A673 (cell line): ENCODE measurements at regions not wholly inside any gene's neighbourhood (a gene's known extent, or its start where the extent isn't known, plus 50 kb on each side); places are given as distances from the start of the nearest gene placed in this dataset.

Experiments used
- BruUV-seq: library from RNA; stranded (reverse); fragments of 400-500 nt; replicated peaks from 2 replicates; lab custom pipeline; 2021; lab: Mats Ljungman, UMichigan
- CTCF ChIA-PET: fragments of 300-600 bp; sonication (Branson Sonifier 250); formaldehyde crosslinking; loops from one replicate; lab custom pipeline; 2022; ENCODE audit warnings: antibody characterized with exemption; lab: Charles Lee
- POLR2A ChIA-PET: fragments of 300-600 bp; sonication (Branson Sonifier 250); formaldehyde crosslinking; loops from one replicate; lab custom pipeline; 2022; ENCODE audit warnings: antibody characterized with exemption; ENCODE audit not compliant: low non-redundant PET; lab: Charles Lee
- DNase-seq: peaks from one replicate; pipeline ENCODE4 v3.0.0-alpha.2; 2015; ENCODE audit warnings: low spot score
- H3K27ac ChIP-seq: fragments of 200-600 bp; sonication (generic); 2 replicates; pipeline ENCODE4 v1.5.1; 2016; ENCODE audit warnings: mixed run types, low read depth, mild to moderate bottlenecking, mixed read lengths, antibody characterized with exemption, low read length; ENCODE audit not compliant: poor library complexity, severe bottlenecking
- H3K27me3 ChIP-seq: fragments of 200-600 bp; sonication (generic); replicated peaks from 2 replicates; pipeline ENCODE4 v1.6.1; 2017; ENCODE audit warnings: mixed run types, low read depth, mild to moderate bottlenecking, mixed read lengths, antibody characterized with exemption, low read length; ENCODE audit not compliant: insufficient read depth, poor library complexity
- H3K36me3 ChIP-seq: fragments of 200-600 bp; sonication (generic); 2 replicates; pipeline ENCODE4 v1.6.1; 2016; ENCODE audit warnings: mixed run types, mild to moderate bottlenecking, mixed read lengths, antibody characterized with exemption, low read length; ENCODE audit not compliant: insufficient read depth, poor library complexity, severe bottlenecking
- H3K4me1 ChIP-seq: fragments of 200-600 bp; sonication (generic); 2 replicates; pipeline ENCODE4 v1.6.1; 2017; ENCODE audit warnings: mixed run types, mild to moderate bottlenecking, mixed read lengths, antibody characterized with exemption, low read length; ENCODE audit not compliant: insufficient read depth, poor library complexity, severe bottlenecking
- H3K4me3 ChIP-seq: fragments of 200-600 bp; sonication (generic); 2 replicates; pipeline ENCODE4 v1.5.1; 2016; ENCODE audit warnings: low read depth, mixed run types, mild to moderate bottlenecking, mixed read lengths, low read length; ENCODE audit not compliant: poor library complexity, severe bottlenecking
- H3K9me3 ChIP-seq: fragments of 200-600 bp; sonication (generic); 2 replicates; pipeline ENCODE4 v1.6.1; 2016; ENCODE audit warnings: mixed run types, low read depth, mild to moderate bottlenecking, mixed read lengths, antibody characterized with exemption, low read length; ENCODE audit not compliant: poor library complexity, severe bottlenecking
- CTCF ChIP-seq: fragments of 300-800, 200-600 bp; sonication (generic); conservative IDR thresholded peaks from 2 replicates; pipeline ENCODE4 v1.5.1; 2017; ENCODE audit warnings: low read depth, mild to moderate bottlenecking, antibody characterized with exemption, low read length, moderate library complexity, mixed read lengths
- EZH2 ChIP-seq: fragments of 200-600 bp; sonication (generic); IDR thresholded peaks from 2 replicates; pipeline ENCODE4 v1.6.1; 2017; ENCODE audit warnings: borderline replicate concordance, low read depth, mild to moderate bottlenecking, mixed read lengths, antibody characterized with exemption, low read length; ENCODE audit not compliant: poor library complexity, severe bottlenecking
- intact Hi-C: fragments of 100-400 bp; cut with micrococcal nuclease; formaldehyde crosslinking; loops from one replicate; pipeline ENCODE4 v1.10.0; 2022; ENCODE audit not compliant: unreplicated experiment

GRCh38 chrX:23501974-23502373 is 165.3 kb upstream of the PRDX4 start:
- no TSS peak for BruUV-seq
- DNase-seq: no peak

GRCh38 chrX:23503835-23504539 is 163.3 kb upstream of the PRDX4 start:
- Histone ChIP-seq H3K36me3 (no peaks in the 10 kb centered on the region), H3K9me3 (no peaks in the 10 kb centered on the region), H3K27me3 (no peaks in the 10 kb centered on the region), H3K4me1 (no peaks in the 10 kb centered on the region), H3K4me3 (no peak overlapping the region), H3K27ac (no peak overlapping the region)
- BruUV-seq: no TSS peak
- CTCF ChIA-PET: no interaction called here
- POLR2A ChIA-PET: no interaction called here
- no peak for DNase-seq
- intact Hi-C loops: no loop called here
- no peak for TF ChIP-seq CTCF
- no peak for TF ChIP-seq EZH2

More at GRCh38 chrX:23501974-23502373, 165.3 kb upstream of the PRDX4 start:
- ChIA-PET POLR2A (no interaction called here), CTCF (no interaction called here)
- Histone ChIP-seq H3K27ac (no peak overlapping the region), H3K9me3 (no peaks in the 10 kb centered on the region), H3K27me3 (no peaks in the 10 kb centered on the region), H3K36me3 (no peaks in the 10 kb centered on the region), H3K4me1 (no peaks in the 10 kb centered on the region), H3K4me3 (no peak overlapping the region)
- TF ChIP-seq CTCF (no peak), EZH2 (no peak)
- intact Hi-C loops: no loop called here

GRCh38 chrX:23504540-23504884 is 162.8 kb upstream of the PRDX4 start:
- Histone ChIP-seq H3K9me3 (no peaks in the 10 kb centered on the region), H3K27ac (no peak overlapping the region), H3K4me1 (no peaks in the 10 kb centered on the region), H3K27me3 (no peaks in the 10 kb centered on the region), H3K4me3 (no peak overlapping the region), H3K36me3 (no peaks in the 10 kb centered on the region)
- ChIA-PET POLR2A (no interaction called here), CTCF (no interaction called here)
- intact Hi-C loops: no loop called here
- TF ChIP-seq EZH2 (no peak), CTCF (no peak)
- DNase-seq: no peak
- no TSS peak for BruUV-seq
